ENCODE measurements at regions not wholly inside any gene's neighbourhood (a gene's known extent, or its start where the extent isn't known, plus 50 kb on each side); places are given as distances from the start of the nearest gene placed in this dataset.

DNA sequence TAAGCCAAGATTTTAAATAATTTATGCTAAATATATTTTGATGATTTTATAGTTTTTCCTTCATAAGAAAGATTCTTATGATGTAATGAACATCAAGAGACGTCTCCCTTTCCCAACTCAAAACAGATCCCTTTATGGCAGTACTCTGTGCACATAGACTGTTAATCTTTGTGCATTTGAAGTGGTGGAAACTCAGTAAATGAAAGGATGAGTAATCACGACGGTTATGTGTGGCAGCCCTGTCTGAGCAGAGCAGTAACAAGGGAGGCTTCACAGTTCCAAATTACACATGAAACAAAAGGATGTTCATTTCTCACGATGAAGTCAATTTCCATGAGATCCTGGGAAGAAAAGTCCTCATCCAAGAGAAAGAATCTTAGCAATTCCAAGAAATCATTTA is 498.1 kb downstream of the KLF5 start:
- TF ChIP-seq CTCF (tag by site-specific recombination; IDR thresholded peaks at IDR 0.05) (no peak), SALL2 (tag by site-specific recombination; IDR thresholded peaks at IDR 0.05; ENCODE audit: borderline replicate concordance) (no peak), ZBTB49 (tag by site-specific recombination; IDR thresholded peaks at IDR 0.05; ENCODE audit: low read depth) (no peak), ZNF114 (tag by site-specific recombination; IDR thresholded peaks at IDR 0.05) (no peak), SP2 (tag by site-specific recombination; IDR thresholded peaks at IDR 0.05) (no peak), ZNF776 (tag by site-specific recombination; IDR thresholded peaks at IDR 0.05; ENCODE audit: borderline replicate concordance) (no peak), ZNF530 (tag by site-specific recombination; IDR thresholded peaks at IDR 0.05; ENCODE audit: low read depth) (no peak), ZNF302 (tag by site-specific recombination; IDR thresholded peaks at IDR 0.05; ENCODE audit: low read depth) (no peak)

All from HEK293 (cell line).